SK-N-SH treated with all-trans-retinoic acid at 6 μM for 48 hours (cell line): ENCODE measurements at regions not wholly inside any gene's neighbourhood (a gene's known extent, or its start where the extent isn't known, plus 50 kb on each side); places are given as distances from the start of the nearest gene placed in this dataset.

ENCODE experiments used
- RARB ChIP-seq: fragments of 250-450 bp; sonication (Bioruptor Pico); IDR thresholded peaks from 2 replicates; pipeline ENCODE4 v1.8.0; 2021; ENCODE audit warnings: mild to moderate bottlenecking, moderate library complexity
- ZC3H10 ChIP-seq: fragments of 250-450 bp; sonication (Bioruptor Pico); IDR thresholded peaks from 2 replicates; pipeline ENCODE4 v1.5.1; 2021; ENCODE audit warnings: mild to moderate bottlenecking, moderate library complexity
- ZNF8 ChIP-seq: fragments of 450-650 bp; formaldehyde crosslinking; IDR thresholded peaks from 2 replicates; pipeline ENCODE4 v1.5.0; 2020; ENCODE audit warnings: mild to moderate bottlenecking, moderate library complexity

- TF ChIP-seq ZNF8 (CRISPR knock-in tag), result no peak
- no peak for TF ChIP-seq RARB (CRISPR knock-in tag)
- no peak for TF ChIP-seq ZC3H10 (CRISPR knock-in tag)
These were observed 519.7 kb upstream of the ID4 start for GRCh38 chr6:19317431-19317986.
